H9 (cell line): ENCODE measurements at regions not wholly inside any gene's neighbourhood (a gene's known extent, or its start where the extent isn't known, plus 50 kb on each side); places are given as distances from the start of the nearest gene placed in this dataset.

Source experiments
- DNase-seq: peaks from one replicate; pipeline ENCODE4 v3.0.0-alpha.2; 2017
- H2AFZ ChIP-seq: one replicate; pipeline ENCODE4 v1.6.1; 2013; ENCODE audit warnings: mild to moderate bottlenecking, low read length, control low read depth, moderate library complexity
- H2AK5ac ChIP-seq: 2 replicates; pipeline ENCODE4 v1.6.1; 2013; ENCODE audit warnings: low read length, control low read depth, mixed read lengths; ENCODE audit not compliant: insufficient read length
- H2BK120ac ChIP-seq: one replicate; pipeline ENCODE4 v1.6.1; 2013; ENCODE audit warnings: low read depth, mild to moderate bottlenecking, low read length, control low read depth, inconsistent platforms; ENCODE audit not compliant: poor library complexity, severe bottlenecking
- H2BK12ac ChIP-seq: 2 replicates; pipeline ENCODE4 v1.6.1; 2013; ENCODE audit warnings: low read length, control low read depth, mixed read lengths, low read depth; ENCODE audit not compliant: insufficient read length
- H2BK15ac ChIP-seq: 2 replicates; pipeline ENCODE4 v1.6.1; 2013; ENCODE audit warnings: low read depth, low read length, control low read depth
- H2BK20ac ChIP-seq: one replicate; pipeline ENCODE4 v1.6.1; 2013; ENCODE audit warnings: low read depth, mild to moderate bottlenecking, low read length, control low read depth, inconsistent platforms; ENCODE audit not compliant: poor library complexity, severe bottlenecking
- H2BK5ac ChIP-seq: 2 replicates; pipeline ENCODE4 v1.6.1; 2013; ENCODE audit warnings: low read length, control low read depth, mixed read lengths; ENCODE audit not compliant: insufficient read length
- H3K14ac ChIP-seq: 2 replicates; pipeline ENCODE4 v1.6.1; 2013; ENCODE audit warnings: low read length, control low read depth; ENCODE audit not compliant: insufficient read depth
- H3K18ac ChIP-seq: 2 replicates; pipeline ENCODE4 v1.6.1; 2013; ENCODE audit warnings: low read depth, mild to moderate bottlenecking, mixed read lengths, low read length, control low read depth; ENCODE audit not compliant: insufficient read length
- H3K23ac ChIP-seq: 2 replicates; pipeline ENCODE4 v1.6.1; 2013; ENCODE audit warnings: low read length, control low read depth, mixed read lengths, low read depth; ENCODE audit not compliant: insufficient read length
- H3K23me2 ChIP-seq: 2 replicates; pipeline ENCODE4 v1.6.1; 2013; ENCODE audit warnings: low read depth, mild to moderate bottlenecking, mixed read lengths, low read length, control low read depth; ENCODE audit not compliant: insufficient read length, poor library complexity, severe bottlenecking
- H3K27ac ChIP-seq: 2 replicates; pipeline ENCODE4 v1.5.1; 2013; ENCODE audit warnings: low read length, control low read depth, mixed read lengths, low read depth; ENCODE audit not compliant: insufficient read length
- H3K27me3 ChIP-seq: 2 replicates; pipeline ENCODE4 v1.6.1; 2013; ENCODE audit warnings: low read length, control low read depth, inconsistent platforms; ENCODE audit not compliant: insufficient read depth
- H3K4ac ChIP-seq: 2 replicates; pipeline ENCODE4 v1.6.1; 2013; ENCODE audit warnings: low read depth, mild to moderate bottlenecking, control low read depth, inconsistent platforms, low read length, moderate library complexity
- H3K4me1 ChIP-seq: 2 replicates; pipeline ENCODE4 v1.6.1; 2013; ENCODE audit warnings: low read length, control low read depth, inconsistent platforms; ENCODE audit not compliant: insufficient read depth
- H3K4me2 ChIP-seq: 2 replicates; pipeline ENCODE4 v1.6.1; 2013; ENCODE audit warnings: low read length, control low read depth, mixed read lengths; ENCODE audit not compliant: insufficient read length, insufficient read depth
- H3K56ac ChIP-seq: 2 replicates; pipeline ENCODE4 v1.6.1; 2013; ENCODE audit warnings: low read depth, mild to moderate bottlenecking, mixed read lengths, low read length, control low read depth; ENCODE audit not compliant: insufficient read length
- H3K79me1 ChIP-seq: 2 replicates; pipeline ENCODE4 v1.6.1; 2013; ENCODE audit warnings: low read depth, mild to moderate bottlenecking, moderate library complexity, low read length, control low read depth, inconsistent platforms; ENCODE audit not compliant: insufficient read depth, poor library complexity, severe bottlenecking
- H3K79me2 ChIP-seq: 2 replicates; pipeline ENCODE4 v1.6.1; 2013; ENCODE audit warnings: low read length, control low read depth, inconsistent platforms; ENCODE audit not compliant: insufficient read depth
- H3K9ac ChIP-seq: 2 replicates; pipeline ENCODE4 v1.6.1; 2013; ENCODE audit warnings: low read length, control low read depth, mixed read lengths; ENCODE audit not compliant: insufficient read length; ENCODE audit errors: extremely low read depth
- H3K9me3 ChIP-seq: one replicate; pipeline ENCODE4 v1.6.1; 2013; ENCODE audit warnings: low read depth, low read length, inconsistent platforms; ENCODE audit not compliant: control insufficient read depth
- H3T11ph ChIP-seq: one replicate; pipeline ENCODE4 v1.6.1; 2013; ENCODE audit warnings: mild to moderate bottlenecking, low read length, control low read depth, inconsistent platforms
- H4K20me1 ChIP-seq: one replicate; pipeline ENCODE4 v1.6.1; 2013; ENCODE audit not compliant: control insufficient read depth, insufficient read length, insufficient read depth
- H4K5ac ChIP-seq: 2 replicates; pipeline ENCODE4 v1.6.1; 2013; ENCODE audit warnings: low read depth, mild to moderate bottlenecking, mixed read lengths, low read length, control low read depth; ENCODE audit not compliant: insufficient read length
- H4K8ac ChIP-seq: replicated peaks from 2 replicates; pipeline ENCODE4 v1.6.1; 2013; ENCODE audit warnings: low read length, control low read depth, mixed read lengths, low read depth; ENCODE audit not compliant: insufficient read length
- H4K91ac ChIP-seq: 2 replicates; pipeline ENCODE4 v1.6.1; 2013; ENCODE audit warnings: low read depth, mild to moderate bottlenecking, moderate library complexity, mixed read lengths, low read length, control low read depth; ENCODE audit not compliant: insufficient read length
- H3K27ac Mint-ChIP-seq, 3 experiments: 2 replicates in 2 of 3; 3 replicates in 1 of 3; pipeline ENCODE4 v1.8.0; 2020 to 2021; ENCODE audit warnings: mixed read lengths in 3 of 3, mild to moderate bottlenecking in 1 of 3, moderate library complexity in 1 of 3
- H3K27me3 Mint-ChIP-seq: 2 replicates; pipeline ENCODE4 v1.8.0; 2021; ENCODE audit warnings: low read depth, mild to moderate bottlenecking, moderate library complexity, mixed read lengths
- H3K36me3 Mint-ChIP-seq, 3 experiments: 2 replicates in 2 of 3; 3 replicates in 1 of 3; pipeline ENCODE4 v1.8.0; 2020 to 2021; ENCODE audit warnings: low read depth in 3 of 3, mixed read lengths in 3 of 3; ENCODE audit not compliant: insufficient read depth in 1 of 3
- H3K4me1 Mint-ChIP-seq, 2 experiments: 2 replicates each; pipeline ENCODE4 v1.8.0; 2020; ENCODE audit warnings: mixed read lengths in 2 of 2
- H3K4me3 Mint-ChIP-seq, 2 experiments: 2 replicates in 1 of 2; 3 replicates in 1 of 2; pipeline ENCODE4 v1.8.0; 2020 to 2021; ENCODE audit warnings: mild to moderate bottlenecking in 2 of 2, mixed read lengths in 2 of 2, moderate library complexity in 1 of 2
- H3K9me3 Mint-ChIP-seq, 2 experiments: 2 replicates in 1 of 2; 3 replicates in 1 of 2; pipeline ENCODE4 v1.8.0; 2020; ENCODE audit warnings: mild to moderate bottlenecking in 2 of 2, mixed read lengths in 2 of 2, moderate library complexity in 1 of 2
- CTCF ChIP-seq: fragments of 200-600 bp; sonication (generic); conservative IDR thresholded peaks from 3 replicates; pipeline ENCODE4 v1.8.0; 2021; ENCODE audit warnings: antibody characterized with exemption, mild to moderate bottlenecking
- WGBS: extraction: QIAGEN DNeasy Blood & Tissue Kit; methylation state at CpG from one replicate; pipeline ENCODE4 v1.1.7; 2013; ENCODE audit warnings: missing lambda C conversion rate, low lambda C conversion rate, mixed read lengths; ENCODE audit not compliant: insufficient read length; ENCODE audit errors: extremely low coverage; 5-methylcytosine and 5-hydroxymethylcytosine counted together

GRCh38 chr1:2858676-2859075 lies 57.2 kb upstream of the TTC34 start:
- Histone ChIP-seq H3K23ac (no peak overlapping the region), H3K27me3 (no peaks in the 10 kb centered on the region), H3K9me3 (peaks cover 91% of the 10 kb centered on the region), H2BK20ac (no peak overlapping the region), H3K27ac (no peak overlapping the region), H3K56ac (no peak overlapping the region), H3K4me1 (no peaks in the 10 kb centered on the region), H3K9ac (no peak overlapping the region), H3K4me2 (no peak overlapping the region), H2AK5ac (no peak overlapping the region), H2BK12ac (no peak overlapping the region), H4K8ac (no peak overlapping the region), H3K79me1 (no peaks in the 10 kb centered on the region), H2BK5ac (no peak overlapping the region), H3T11ph (no peak overlapping the region), H4K5ac (no peak overlapping the region), H2AFZ (no peak overlapping the region), H3K14ac (no peak overlapping the region), H4K91ac (no peak overlapping the region), H3K4ac (no peak overlapping the region), H4K20me1 (no peaks in the 10 kb centered on the region), H3K23me2 (no peaks in the 10 kb centered on the region), H2BK120ac (no peak overlapping the region), H2BK15ac (no peak overlapping the region), H3K79me2 (no peaks in the 10 kb centered on the region), H3K18ac (no peak overlapping the region)
- TF ChIP-seq CTCF: no peak
- no peak overlapping the region; a peak in 2 of 7 replicates for H3K27ac Mint-ChIP-seq
- WGBS: no CpG with 5 or more reads among the region's 12 CpGs
- no peak overlapping the region for H3K4me3 Mint-ChIP-seq
- H3K36me3 Mint-ChIP-seq: peaks cover 3 to 19% (median 12%) of the 10 kb centered on the region in 3 experiments; a peak in 6 of 7 replicates
- no peaks in the 10 kb centered on the region for H3K4me1 Mint-ChIP-seq
- no peak for DNase-seq
- H3K9me3 Mint-ChIP-seq: peaks cover 14 to 82% of the 10 kb centered on the region in 2 experiments
- H3K27me3 Mint-ChIP-seq: peaks cover 6% of the 10 kb centered on the region
